Eye (tissue), 1 donor: ENCODE measurements at regions not wholly inside any gene's neighbourhood (a gene's known extent, or its start where the extent isn't known, plus 50 kb on each side); places are given as distances from the start of the nearest gene placed in this dataset.

Source experiments
- DNase-seq: peaks from one replicate; pipeline ENCODE4 v3.0.0-alpha.2; 2015

DNA sequence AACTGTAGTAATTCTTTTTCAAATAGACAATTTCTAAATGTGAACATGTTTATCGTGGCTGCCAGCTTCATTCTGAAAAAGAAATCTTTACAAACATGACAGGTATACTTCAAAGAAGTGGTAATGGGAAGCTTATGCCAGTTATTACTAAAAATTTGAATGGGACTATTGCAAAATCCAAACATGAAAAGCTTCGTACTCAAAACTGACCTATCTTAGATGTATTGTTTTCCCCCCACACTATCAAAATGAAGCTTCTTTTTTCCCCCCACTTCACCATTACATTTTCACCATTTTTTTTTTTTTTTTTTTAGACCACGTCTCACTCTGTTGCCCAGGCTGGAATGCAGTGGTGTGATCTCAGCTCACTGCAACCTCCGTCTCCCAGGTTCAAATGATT, 50.4 kb upstream of the SERTAD2 start:
- DNase-seq, result no peak

- DNase-seq, result no peak
These were observed 51.3 kb upstream of the SERTAD2 start for GRCh38 chr2:64704996-64705395.

DNA sequence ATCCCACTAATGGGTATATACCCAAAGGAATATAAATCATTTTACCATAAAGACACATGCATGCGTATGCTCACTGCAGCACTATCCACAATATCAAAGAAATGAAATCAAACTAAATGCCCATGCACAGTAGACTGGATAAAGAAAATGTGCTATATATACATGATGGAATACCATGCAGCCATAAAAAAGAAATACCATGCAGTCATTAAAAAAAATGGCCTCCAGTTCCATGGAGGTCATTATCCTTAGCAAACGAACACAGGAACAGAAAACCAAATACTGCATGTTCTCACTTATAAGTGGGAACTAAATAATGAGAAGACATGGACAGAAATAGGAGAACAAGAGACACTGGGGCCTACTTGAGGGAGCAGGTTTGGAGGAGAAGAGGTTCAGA, 53.6 kb upstream of the SERTAD2 start:
- no peak for DNase-seq

DNA sequence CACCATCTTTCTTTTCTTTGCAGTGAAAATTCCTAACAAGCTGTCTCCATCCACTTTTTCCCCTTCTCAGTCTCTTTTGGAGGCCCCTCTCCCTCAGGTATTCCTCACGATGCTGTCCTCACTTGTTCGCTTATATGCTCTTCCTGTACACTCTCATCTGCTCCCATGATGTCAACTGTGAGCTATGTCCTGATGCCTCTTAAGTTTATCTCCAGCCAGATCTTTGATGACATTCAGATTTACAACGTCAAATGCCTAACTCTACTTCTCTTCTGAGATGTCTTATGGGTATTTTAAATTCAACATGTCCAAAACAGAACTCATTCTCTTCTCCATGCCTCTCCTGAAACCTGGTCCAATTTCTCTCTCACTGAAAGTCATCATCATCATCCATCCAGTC, 55.1 kb upstream of the SERTAD2 start:
- DNase-seq, result no peak

DNA sequence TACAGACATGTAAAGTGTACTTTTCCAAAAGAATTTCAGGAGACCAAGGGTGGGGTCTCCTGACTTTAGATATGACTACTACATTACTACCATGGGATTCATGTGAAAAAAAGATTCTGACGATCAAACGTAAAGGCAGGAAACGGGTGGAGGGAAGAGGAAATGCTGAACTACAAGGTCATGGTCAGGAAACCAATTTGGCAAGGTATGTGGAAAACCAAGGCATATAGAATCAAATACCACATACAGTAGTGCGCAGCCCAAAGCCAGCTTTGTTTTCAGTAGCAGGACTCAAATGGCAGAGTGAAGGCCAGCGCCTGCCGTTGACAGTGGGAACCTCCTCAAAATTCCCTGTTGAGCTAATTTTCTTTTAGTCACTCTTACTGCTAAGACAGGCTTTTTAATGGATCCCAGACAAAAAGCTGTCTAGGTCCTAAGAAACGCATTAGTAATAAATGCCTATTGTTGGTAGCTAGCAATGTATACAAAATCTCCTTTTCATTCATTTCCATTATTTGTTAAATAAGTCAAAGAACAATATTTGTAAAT, 57.6 kb upstream of the SERTAD2 start:
- DNase-seq, result no peak

DNA sequence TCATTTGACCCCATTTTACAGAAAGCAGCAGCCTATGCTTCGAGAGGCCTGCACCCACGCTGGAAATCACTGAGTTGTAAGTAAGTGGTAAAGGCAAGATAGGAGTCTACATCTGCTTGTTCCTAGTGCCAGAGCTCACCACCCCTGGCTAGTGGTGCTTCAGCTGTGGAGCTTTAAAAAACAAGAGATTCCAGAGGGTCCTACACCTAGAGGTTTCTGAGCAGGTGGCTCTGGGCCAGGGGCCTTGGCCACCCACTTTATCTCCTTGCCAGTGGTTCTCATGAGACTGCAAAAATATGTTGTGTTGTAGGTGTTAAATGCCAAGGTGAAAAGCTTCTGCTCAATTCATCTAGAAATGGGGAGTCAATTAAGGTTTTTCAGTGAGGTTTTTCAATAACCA, 60.0 kb upstream of the SERTAD2 start:
- DNase-seq, result no peak

GRCh38 chr2:64716569-64716968, 62.9 kb upstream of the SERTAD2 start:
- no peak for DNase-seq

GRCh38 chr2:64718250-64718885, 64.7 kb upstream of the SERTAD2 start:
- peak; percentile 65 for DNase-seq

GRCh38 chr2:64720535-64721319, 67.0 kb upstream of the SERTAD2 start:
- no peak for DNase-seq

DNA sequence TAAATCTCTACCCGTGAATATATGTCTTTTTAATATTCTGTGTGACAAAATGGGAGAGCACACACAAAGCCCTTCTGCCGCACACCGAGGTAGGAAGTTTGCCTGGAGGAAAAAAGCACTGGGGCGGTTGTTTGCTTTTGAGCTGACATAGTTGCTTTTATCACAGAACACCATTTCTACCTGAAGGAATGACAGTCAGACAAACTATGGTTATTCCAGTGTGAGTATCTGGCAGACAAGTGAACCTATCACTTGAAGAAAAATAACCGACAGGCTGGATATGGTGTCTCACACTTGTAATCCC, 67.6 kb upstream of the SERTAD2 start:
- no peak for DNase-seq

- no peak for DNase-seq
These were observed 68.8 kb upstream of the SERTAD2 start for GRCh38 chr2:64722291-64723044.

DNA sequence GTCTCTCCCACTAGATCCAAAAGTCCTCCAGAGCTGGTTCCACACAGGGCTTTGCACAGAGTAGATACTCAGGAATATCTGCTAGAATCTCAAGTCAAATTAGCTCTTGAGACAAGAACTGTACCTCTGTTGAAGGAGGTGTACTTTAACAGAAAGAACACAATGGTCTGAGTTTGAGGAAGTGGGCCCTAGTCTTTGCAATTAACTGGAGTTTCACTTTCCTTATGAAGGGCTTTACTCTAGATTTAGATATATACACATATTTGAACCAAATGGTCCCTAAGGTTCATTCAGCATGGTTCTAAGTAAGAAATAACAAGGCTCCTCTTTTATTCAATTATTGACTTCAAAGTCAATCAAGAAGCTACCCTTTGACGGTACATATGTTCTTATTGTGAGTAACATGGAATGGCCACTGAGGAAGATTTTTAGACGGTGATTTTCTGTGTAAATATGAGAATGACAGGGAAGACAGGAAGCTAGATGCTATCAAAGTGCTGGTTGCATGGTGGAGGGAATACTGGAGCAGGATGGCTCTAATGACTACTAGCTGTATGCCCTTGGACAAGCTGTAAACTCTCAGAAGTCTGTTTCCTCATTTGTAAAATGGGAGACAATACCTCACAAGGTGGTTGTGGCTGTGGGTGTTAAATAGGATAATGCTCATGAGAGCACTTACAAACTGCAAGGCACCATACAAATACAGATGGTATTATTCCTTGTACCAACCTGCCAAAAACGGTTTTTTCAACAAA, 73.5 kb upstream of the SERTAD2 start:
- DNase-seq, result no peak

GRCh38 chr2:64727843-64728463, 74.2 kb upstream of the SERTAD2 start:
- no peak for DNase-seq

DNA sequence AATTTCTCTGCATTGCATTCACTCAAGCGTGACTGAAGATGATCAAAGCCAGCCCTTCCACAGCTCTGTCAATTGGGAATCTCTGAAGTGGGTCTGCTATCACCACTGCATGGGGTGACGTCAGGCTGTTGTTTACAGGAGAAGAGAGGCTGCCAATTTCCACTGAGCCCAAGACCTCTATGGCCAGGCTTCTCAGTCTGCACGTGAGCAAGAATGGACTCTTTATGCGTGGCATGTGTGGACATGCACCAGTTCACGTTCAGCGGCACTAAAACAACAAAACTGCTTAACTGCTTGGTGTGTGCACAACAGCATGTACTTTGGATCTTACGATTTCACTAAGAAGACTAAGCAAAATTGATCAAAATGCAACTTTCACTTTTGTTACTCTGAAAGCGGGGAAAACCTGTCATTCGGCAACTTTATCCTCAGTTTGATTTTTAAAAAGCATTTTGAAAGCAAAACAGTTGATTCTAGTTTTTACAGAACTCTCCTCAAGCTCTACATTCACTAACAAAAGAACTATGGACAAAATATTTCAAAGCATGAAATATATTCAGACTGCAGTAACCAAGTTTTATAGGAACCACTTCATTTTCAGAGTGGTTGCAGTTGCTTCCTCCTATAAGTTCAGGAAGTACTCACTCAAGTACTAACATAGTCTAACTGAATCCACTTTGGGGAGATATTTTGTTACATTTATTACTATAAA, 77.0 kb upstream of the SERTAD2 start:
- DNase-seq, result peak; percentile 76

DNA sequence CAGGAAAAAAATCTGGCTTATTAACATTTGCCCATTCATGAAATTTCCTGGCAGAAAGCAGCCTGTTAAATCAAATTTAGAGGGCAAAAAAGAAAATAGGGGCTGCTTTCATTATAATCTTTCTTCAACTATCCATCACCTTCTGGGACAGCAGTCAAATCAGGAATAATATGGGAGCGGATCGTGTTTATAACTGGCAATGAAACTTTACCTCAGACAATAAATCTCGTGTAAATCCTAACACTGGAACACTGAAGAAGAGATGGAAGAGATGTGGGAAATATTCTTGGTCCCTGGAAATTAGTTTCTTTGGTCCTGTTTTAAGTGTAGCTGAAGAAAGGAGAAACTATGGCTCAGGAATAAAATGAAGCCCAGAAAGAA, 77.5 kb upstream of the SERTAD2 start:
- DNase-seq, result no peak

DNA sequence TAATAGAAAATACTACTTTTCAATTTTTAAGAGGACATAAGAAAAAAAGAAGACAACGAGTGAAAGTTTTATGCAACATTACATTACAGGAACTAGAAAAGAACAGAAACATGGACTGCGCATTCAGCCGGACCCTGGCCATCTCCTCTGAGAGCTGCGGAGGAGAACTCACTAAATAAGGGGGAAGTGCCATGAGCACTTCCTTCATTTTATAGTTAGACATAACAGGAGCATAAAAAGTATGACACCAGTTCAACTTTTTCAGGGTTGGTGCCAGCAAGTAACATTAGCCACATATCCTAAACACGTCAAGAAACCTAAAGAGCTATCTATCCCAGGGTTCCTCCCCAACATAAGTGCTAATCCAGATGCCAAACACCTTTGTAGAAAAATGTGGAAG, 78.0 kb upstream of the SERTAD2 start:
- DNase-seq, result no peak

- no peak for DNase-seq
These were observed 78.4 kb upstream of the SERTAD2 start for GRCh38 chr2:64732146-64732545.

GRCh38 chr2:64735504-64735903, 81.8 kb upstream of the SERTAD2 start:
- no peak for DNase-seq

DNA sequence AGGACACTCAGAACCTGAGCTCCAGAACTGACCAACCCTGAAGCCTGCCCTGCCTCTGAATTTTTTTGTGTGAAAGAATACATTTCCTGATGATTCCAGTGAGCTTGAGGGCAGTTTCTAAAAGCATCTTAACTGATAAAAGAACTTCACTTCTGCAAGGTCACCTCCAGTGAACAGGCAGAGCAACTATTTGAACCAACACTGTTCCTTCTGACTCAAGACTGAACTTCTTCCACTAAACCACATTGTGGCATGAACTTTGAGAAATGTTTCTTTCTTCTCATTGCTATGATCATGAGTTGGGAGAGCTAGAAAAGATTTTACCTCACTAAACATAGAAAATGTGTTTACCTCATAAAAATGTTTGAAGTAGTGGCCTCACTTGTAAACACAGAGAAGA, 83.8 kb upstream of the SERTAD2 start:
- no peak for DNase-seq

DNA sequence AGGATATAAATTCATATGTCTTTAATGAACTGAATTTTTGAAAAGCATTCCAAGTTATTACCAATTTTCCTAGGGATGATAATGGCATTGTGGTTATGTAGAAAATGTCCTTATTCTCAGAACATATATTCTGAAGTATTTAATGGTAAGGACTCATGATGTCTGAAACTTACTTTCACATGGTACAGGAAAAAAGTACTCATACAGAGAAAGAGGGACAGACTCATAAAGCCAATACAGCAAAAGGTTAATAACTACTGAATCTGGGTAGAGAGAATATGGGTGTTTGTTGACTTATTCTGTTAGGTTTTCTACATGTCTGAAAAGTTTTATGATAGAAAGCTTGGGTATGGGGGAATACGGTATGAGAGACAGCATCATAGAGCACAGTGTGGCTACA, 84.3 kb upstream of the SERTAD2 start:
- no peak for DNase-seq

GRCh38 chr2:64742678-64743077, 89.0 kb upstream of the SERTAD2 start:
- no peak for DNase-seq

GRCh38 chr2:64743739-64744330, 90.1 kb upstream of the SERTAD2 start:
- no peak for DNase-seq
